Suprapubic skin (tissue), 3 donors: ENCODE measurements at regions not wholly inside any gene's neighbourhood (a gene's known extent, or its start where the extent isn't known, plus 50 kb on each side); places are given as distances from the start of the nearest gene placed in this dataset.

Source experiments
- EP300 ChIP-seq: sonication (generic); formaldehyde crosslinking; IDR thresholded peaks from one replicate; pipeline ENCODE4 v1.6.1; 2017; ENCODE audit warnings: antibody characterized with exemption
- POLR2A ChIP-seq, 2 donors: fragments of 450-650 bp; IDR thresholded peaks; one replicate each; pipeline ENCODE4 v1.6.1; 2017; ENCODE audit warnings: antibody characterized with exemption in 2 of 2, mild to moderate bottlenecking in 2 of 2, moderate library complexity in 2 of 2
- TF ChIP-seq, protein P1 (sequence below), 2 donors: fragments of 200-600 bp in 1 of 2; fragments of 450-650 bp in 1 of 2; sonication (generic) in 1 of 2; IDR thresholded peaks; one replicate each; pipeline ENCODE4 v1.5.1; 2016 to 2019; ENCODE audit warnings: antibody characterized with exemption in 2 of 2, mild to moderate bottlenecking in 1 of 2, moderate library complexity in 1 of 2

DNA sequence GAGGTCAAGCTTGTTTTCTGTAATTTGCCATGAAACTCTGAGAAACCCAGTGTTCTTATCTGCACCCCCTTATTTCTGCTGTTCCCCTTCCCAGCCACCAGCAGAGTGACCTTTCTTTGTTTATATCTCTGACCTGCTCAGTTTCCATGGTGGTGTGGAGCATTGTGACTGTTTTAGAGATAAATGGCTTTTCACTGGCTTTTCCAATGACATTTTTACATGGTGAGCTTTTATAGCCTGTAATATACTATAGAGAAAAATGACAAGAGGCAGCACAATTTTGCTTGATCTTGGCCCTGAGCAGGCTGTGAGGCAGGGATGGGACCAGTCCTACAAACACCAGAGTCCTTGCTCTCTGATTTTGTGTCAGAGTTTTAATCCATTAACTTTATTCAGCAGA lies 233.9 kb downstream of the FAT3 start:
- TF ChIP-seq, protein P1, sequence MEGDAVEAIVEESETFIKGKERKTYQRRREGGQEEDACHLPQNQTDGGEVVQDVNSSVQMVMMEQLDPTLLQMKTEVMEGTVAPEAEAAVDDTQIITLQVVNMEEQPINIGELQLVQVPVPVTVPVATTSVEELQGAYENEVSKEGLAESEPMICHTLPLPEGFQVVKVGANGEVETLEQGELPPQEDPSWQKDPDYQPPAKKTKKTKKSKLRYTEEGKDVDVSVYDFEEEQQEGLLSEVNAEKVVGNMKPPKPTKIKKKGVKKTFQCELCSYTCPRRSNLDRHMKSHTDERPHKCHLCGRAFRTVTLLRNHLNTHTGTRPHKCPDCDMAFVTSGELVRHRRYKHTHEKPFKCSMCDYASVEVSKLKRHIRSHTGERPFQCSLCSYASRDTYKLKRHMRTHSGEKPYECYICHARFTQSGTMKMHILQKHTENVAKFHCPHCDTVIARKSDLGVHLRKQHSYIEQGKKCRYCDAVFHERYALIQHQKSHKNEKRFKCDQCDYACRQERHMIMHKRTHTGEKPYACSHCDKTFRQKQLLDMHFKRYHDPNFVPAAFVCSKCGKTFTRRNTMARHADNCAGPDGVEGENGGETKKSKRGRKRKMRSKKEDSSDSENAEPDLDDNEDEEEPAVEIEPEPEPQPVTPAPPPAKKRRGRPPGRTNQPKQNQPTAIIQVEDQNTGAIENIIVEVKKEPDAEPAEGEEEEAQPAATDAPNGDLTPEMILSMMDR (IDR thresholded peaks at IDR 0.05) = no peak
- no peak for TF ChIP-seq POLR2A (IDR thresholded peaks at IDR 0.05)
- TF ChIP-seq EP300 = no peak
